ENCODE measurements at regions not wholly inside any gene's neighbourhood (a gene's known extent, or its start where the extent isn't known, plus 50 kb on each side); places are given as distances from the start of the nearest gene placed in this dataset.
"Not testable (repeated sequence)": the region's sequence is repeated elsewhere in the genome, so short reads cannot be mapped to it uniquely, and the experiment has no call there.

DNA sequence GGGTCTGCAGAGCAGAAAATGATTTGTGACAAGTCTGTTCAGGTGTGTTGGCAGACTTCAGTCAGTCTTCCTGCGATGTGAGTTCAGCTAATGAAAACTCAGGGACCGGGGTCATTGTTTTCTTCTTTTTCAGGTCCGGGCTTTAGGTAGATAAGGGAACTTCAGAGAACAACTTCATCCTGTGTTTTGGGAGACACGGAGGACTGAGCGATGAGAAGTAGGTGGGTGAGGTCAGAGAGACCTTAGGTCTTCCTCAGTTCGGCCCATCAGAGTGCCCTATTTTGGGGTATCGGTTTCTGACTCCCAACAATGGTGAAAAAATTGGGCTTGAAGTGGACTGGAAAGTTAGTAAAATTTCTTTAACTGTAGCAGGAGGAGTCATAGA, 88.9 kb upstream of the ATF7IP2 start:
- no peak overlapping the region for H3K27ac Mint-ChIP-seq
- peak; percentile 18 for DNase-seq
- peaks cover 53% of the 10 kb centered on the region for H3K9me3 ChIP-seq (ENCODE audit: control insufficient read depth, low read length)
- 97 to 98% methylated on average over 5 to 7 of the region's 7 CpGs for WGBS, 2 experiments (ENCODE audit: insufficient coverage in 1 of 2, insufficient read length in 1 of 2)
- no peaks in the 10 kb centered on the region for H3K4me1 ChIP-seq (ENCODE audit: control insufficient read depth, insufficient read depth, low read length)
- no peaks in the 10 kb centered on the region for H3K27me3 Mint-ChIP-seq (ENCODE audit: insufficient read depth)
- no peak overlapping the region for H3K9ac ChIP-seq (ENCODE audit: extremely low read depth, low read length, poor library complexity, severe bottlenecking)
- peak overlapping the region; percentile 27 for H3K4me3 ChIP-seq (ENCODE audit: low read length)
- H3K4me3 Mint-ChIP-seq = no peak overlapping the region
- peaks cover 41% of the 10 kb centered on the region for H3K36me3 Mint-ChIP-seq (ENCODE audit: low read depth)
- peaks cover 14% of the 10 kb centered on the region for H3K4me1 Mint-ChIP-seq
- TF ChIP-seq, protein P1, sequence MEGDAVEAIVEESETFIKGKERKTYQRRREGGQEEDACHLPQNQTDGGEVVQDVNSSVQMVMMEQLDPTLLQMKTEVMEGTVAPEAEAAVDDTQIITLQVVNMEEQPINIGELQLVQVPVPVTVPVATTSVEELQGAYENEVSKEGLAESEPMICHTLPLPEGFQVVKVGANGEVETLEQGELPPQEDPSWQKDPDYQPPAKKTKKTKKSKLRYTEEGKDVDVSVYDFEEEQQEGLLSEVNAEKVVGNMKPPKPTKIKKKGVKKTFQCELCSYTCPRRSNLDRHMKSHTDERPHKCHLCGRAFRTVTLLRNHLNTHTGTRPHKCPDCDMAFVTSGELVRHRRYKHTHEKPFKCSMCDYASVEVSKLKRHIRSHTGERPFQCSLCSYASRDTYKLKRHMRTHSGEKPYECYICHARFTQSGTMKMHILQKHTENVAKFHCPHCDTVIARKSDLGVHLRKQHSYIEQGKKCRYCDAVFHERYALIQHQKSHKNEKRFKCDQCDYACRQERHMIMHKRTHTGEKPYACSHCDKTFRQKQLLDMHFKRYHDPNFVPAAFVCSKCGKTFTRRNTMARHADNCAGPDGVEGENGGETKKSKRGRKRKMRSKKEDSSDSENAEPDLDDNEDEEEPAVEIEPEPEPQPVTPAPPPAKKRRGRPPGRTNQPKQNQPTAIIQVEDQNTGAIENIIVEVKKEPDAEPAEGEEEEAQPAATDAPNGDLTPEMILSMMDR (conservative IDR thresholded peaks at IDR 0.05) = no peak
- H3K9me3 Mint-ChIP-seq = peaks cover 59% of the 10 kb centered on the region
- H3K36me3 ChIP-seq (ENCODE audit: control insufficient read depth, insufficient read depth, low read length) = peaks cover 61% of the 10 kb centered on the region
- no peak overlapping the region for H3K27ac ChIP-seq (ENCODE audit: low read depth, low read length)
- H3K27me3 ChIP-seq (ENCODE audit: control insufficient read depth, insufficient read depth, low read length, poor library complexity, severe bottlenecking) = no peaks in the 10 kb centered on the region

DNA sequence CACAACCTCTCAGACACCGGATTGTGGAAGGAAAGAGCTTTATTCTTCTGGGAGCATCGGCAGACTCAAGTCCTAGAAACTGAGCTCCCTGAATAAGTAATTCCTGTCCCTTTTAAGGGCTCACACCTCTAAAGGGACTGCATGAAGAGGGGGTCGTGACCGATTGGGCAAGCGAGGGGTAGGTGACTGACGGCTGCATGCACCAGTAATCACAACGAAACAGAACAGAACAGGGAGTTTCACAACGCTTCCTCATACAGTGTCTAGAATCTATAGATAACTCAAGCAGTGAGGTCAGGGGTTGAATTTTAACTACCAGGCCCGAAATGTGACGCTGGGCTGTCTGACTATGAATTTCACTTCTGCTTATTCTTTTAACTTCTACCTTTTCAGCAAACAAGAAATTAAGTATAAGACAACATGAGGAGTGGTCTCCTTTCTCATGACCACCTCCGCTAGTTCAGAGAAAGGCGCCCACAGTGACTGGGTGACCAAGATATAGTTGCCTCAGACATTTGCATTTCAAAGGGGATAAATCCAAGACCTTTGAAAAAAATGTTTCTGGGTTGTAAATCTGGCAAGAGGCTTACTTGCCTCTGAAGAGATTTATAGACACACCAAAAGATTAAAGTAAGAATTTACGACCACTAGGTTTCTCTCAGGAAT, 88.4 kb upstream of the ATF7IP2 start:
- no peak overlapping the region for H3K9ac ChIP-seq (ENCODE audit: extremely low read depth, low read length, poor library complexity, severe bottlenecking)
- H3K4me3 ChIP-seq (ENCODE audit: low read length) = peak overlapping the region; percentile 27
- Mint-ChIP-seq H3K9me3 (peaks cover 54% of the 10 kb centered on the region), H3K27me3 (ENCODE audit: insufficient read depth) (no peaks in the 10 kb centered on the region), H3K27ac (no peak overlapping the region), H3K36me3 (ENCODE audit: low read depth) (peaks cover 36% of the 10 kb centered on the region), H3K4me1 (peaks cover 14% of the 10 kb centered on the region), H3K4me3 (no peak overlapping the region)
- DNase-seq = peak; percentile 27
- peaks cover 48% of the 10 kb centered on the region for H3K9me3 ChIP-seq (ENCODE audit: control insufficient read depth, low read length)
- TF ChIP-seq, protein P1 (conservative IDR thresholded peaks at IDR 0.05) = no peak
- H3K27me3 ChIP-seq (ENCODE audit: control insufficient read depth, insufficient read depth, low read length, poor library complexity, severe bottlenecking) = no peaks in the 10 kb centered on the region
- WGBS, 2 experiments (ENCODE audit: insufficient coverage in 1 of 2, insufficient read length in 1 of 2) = 91 to 96% methylated on average over 13 of the region's 13 CpGs
- peaks cover 57% of the 10 kb centered on the region for H3K36me3 ChIP-seq (ENCODE audit: control insufficient read depth, insufficient read depth, low read length)
- no peak overlapping the region for H3K27ac ChIP-seq (ENCODE audit: low read depth, low read length)
- H3K4me1 ChIP-seq (ENCODE audit: control insufficient read depth, insufficient read depth, low read length) = no peaks in the 10 kb centered on the region

DNA sequence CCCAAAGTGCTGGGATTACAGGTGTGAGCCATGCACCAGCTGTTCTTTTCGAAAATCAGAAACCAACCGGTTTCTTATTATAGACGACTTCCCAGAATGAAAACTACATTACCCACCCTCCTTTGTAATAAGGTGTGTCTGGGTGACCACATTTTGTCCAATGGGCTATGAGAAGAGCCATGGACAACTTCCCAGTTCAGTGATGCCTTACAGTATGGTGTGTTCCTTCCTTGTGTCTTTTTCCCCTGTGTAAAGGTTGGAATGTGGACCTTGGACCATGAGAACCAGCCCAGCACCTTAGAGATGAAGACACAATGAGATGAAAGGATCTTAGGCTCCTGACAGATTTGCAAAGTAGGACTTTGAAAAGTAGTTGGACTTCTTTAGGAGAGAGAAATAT, 85.0 kb upstream of the ATF7IP2 start:
- no peak overlapping the region for H3K4me3 Mint-ChIP-seq
- peaks cover 15% of the 10 kb centered on the region for H3K36me3 Mint-ChIP-seq (ENCODE audit: low read depth)
- peaks cover 30% of the 10 kb centered on the region for H3K36me3 ChIP-seq (ENCODE audit: control insufficient read depth, insufficient read depth, low read length)
- DNase-seq = no peak
- H3K4me1 Mint-ChIP-seq = no peaks in the 10 kb centered on the region
- H3K27ac ChIP-seq (ENCODE audit: low read depth, low read length) = no peak overlapping the region
- H3K27me3 Mint-ChIP-seq (ENCODE audit: insufficient read depth) = no peaks in the 10 kb centered on the region
- H3K4me1 ChIP-seq (ENCODE audit: control insufficient read depth, insufficient read depth, low read length) = no peaks in the 10 kb centered on the region
- H3K27ac Mint-ChIP-seq = no peak overlapping the region
- peaks cover 20% of the 10 kb centered on the region for H3K9me3 Mint-ChIP-seq
- no peaks in the 10 kb centered on the region for H3K27me3 ChIP-seq (ENCODE audit: control insufficient read depth, insufficient read depth, low read length, poor library complexity, severe bottlenecking)
- TF ChIP-seq, protein P1 (conservative IDR thresholded peaks at IDR 0.05) = no peak
- peaks cover 21% of the 10 kb centered on the region for H3K9me3 ChIP-seq (ENCODE audit: control insufficient read depth, low read length)
- no peak overlapping the region for H3K9ac ChIP-seq (ENCODE audit: extremely low read depth, low read length, poor library complexity, severe bottlenecking)
- WGBS, 2 experiments (ENCODE audit: insufficient coverage in 1 of 2, insufficient read length in 1 of 2) = 80 to 92% methylated on average over 1 to 3 of the region's 3 CpGs
- no peak overlapping the region for H3K4me3 ChIP-seq (ENCODE audit: low read length)

DNA sequence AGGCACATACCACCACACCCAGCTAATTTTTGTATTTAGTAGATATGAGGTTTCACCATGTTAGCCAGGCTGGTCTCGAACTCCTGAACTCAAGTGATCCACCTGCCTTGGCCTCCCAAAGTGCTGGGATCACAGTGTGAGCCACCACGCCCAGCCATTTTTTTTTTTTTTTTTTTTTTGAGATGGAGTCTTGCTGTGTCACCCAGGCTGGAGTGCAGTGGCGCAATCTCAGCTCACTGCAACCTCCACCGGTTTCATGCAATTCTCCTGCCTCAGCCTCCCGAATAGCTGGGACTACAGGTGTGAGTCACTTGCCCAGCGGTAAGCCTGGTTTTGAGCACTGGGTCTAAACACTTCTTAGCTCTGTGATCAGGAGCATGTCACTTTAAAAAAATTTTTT, 84.3 kb upstream of the ATF7IP2 start:
- not testable (repeated sequence) for H3K27ac ChIP-seq (ENCODE audit: low read depth, low read length); DNase-seq; H3K4me1 ChIP-seq (ENCODE audit: control insufficient read depth, insufficient read depth, low read length); H3K27me3 Mint-ChIP-seq (ENCODE audit: insufficient read depth); H3K4me1 Mint-ChIP-seq; H3K27me3 ChIP-seq (ENCODE audit: control insufficient read depth, insufficient read depth, low read length, poor library complexity, severe bottlenecking); H3K4me3 ChIP-seq (ENCODE audit: low read length); H3K9ac ChIP-seq (ENCODE audit: extremely low read depth, low read length, poor library complexity, severe bottlenecking); H3K4me3 Mint-ChIP-seq; H3K27ac Mint-ChIP-seq
- WGBS, 2 experiments (ENCODE audit: insufficient coverage in 1 of 2, insufficient read length in 1 of 2) = 91 to 92% methylated on average over 6 of the region's 6 CpGs
- H3K36me3 Mint-ChIP-seq (ENCODE audit: low read depth) = peaks cover 12% of the 10 kb centered on the region
- Histone ChIP-seq H3K9me3 (ENCODE audit: control insufficient read depth, low read length) (peaks cover 16% of the 10 kb centered on the region), H3K36me3 (ENCODE audit: control insufficient read depth, insufficient read depth, low read length) (peaks cover 25% of the 10 kb centered on the region)
- H3K9me3 Mint-ChIP-seq = peaks cover 17% of the 10 kb centered on the region

All from endodermal cell (in vitro differentiated cells).